ENCODE measurements at regions not wholly inside any gene's neighbourhood (a gene's known extent, or its start where the extent isn't known, plus 50 kb on each side); places are given as distances from the start of the nearest gene placed in this dataset.

- DNase-seq, result no peak
- POLR2A ChIA-PET, result interaction anchor here (0.6 to 0.7 kb wide), 2 partner anchors 18 to 191 kb away, joined by 3 to 6 read pairs; no protein-coding TSS in a partner anchor
- H3K36me3 ChIP-seq (ENCODE audit: control insufficient read depth in 4 of 4, insufficient read depth in 4 of 4, low read length in 3 of 4), result no peaks in the 10 kb centered on the region
- CTCF ChIA-PET, result interaction anchor here (1.0 kb wide), 1 partner anchor 74 kb away, joined by 3 read pairs; no protein-coding TSS in a partner anchor
- H3K4me1 ChIP-seq (ENCODE audit: control extremely low read depth in 1 of 4, control insufficient read depth in 4 of 4, insufficient read depth in 4 of 4, low read length in 3 of 4), result peaks cover 0 to 24% (median 11%) of the 10 kb centered on the region in 4 experiments
- H3K4me3 ChIP-seq (ENCODE audit: control insufficient read depth in 1 of 7, extremely low read depth in 1 of 7, insufficient read depth in 4 of 7, low read depth in 2 of 7, low read length in 6 of 7), result no peak overlapping the region
- peaks cover 0 to 9% (median 0%) of the 10 kb centered on the region in 5 experiments for H3K9me3 ChIP-seq (ENCODE audit: control extremely low read depth in 1 of 5, control insufficient read depth in 4 of 5, insufficient read depth in 2 of 5, low read depth in 1 of 5, low read length in 4 of 5)
- 100% methylated on average over 3 of the region's 6 CpGs for WGBS (ENCODE audit: insufficient coverage)
- no peaks in the 10 kb centered on the region for H3K27me3 ChIP-seq (replicated peaks in 2 of 5; ENCODE audit: control insufficient read depth in 4 of 5, insufficient read depth in 5 of 5, low read length in 4 of 5)
- no peak overlapping the region for H3K27ac ChIP-seq (ENCODE audit: insufficient read depth in 1 of 2, low read depth in 1 of 2, low read length in 2 of 2, poor library complexity in 1 of 2, severe bottlenecking in 2 of 2)
These were observed 183.9 kb upstream of the JARID2 start for GRCh38 chr6:15061908-15062515.

- Histone ChIP-seq H3K36me3 (ENCODE audit: control insufficient read depth in 4 of 4, insufficient read depth in 4 of 4, low read length in 3 of 4) (no peaks in the 10 kb centered on the region), H3K27ac (ENCODE audit: insufficient read depth in 1 of 2, low read depth in 1 of 2, low read length in 2 of 2, poor library complexity in 1 of 2, severe bottlenecking in 2 of 2) (no peak overlapping the region), H3K4me1 (ENCODE audit: control extremely low read depth in 1 of 4, control insufficient read depth in 4 of 4, insufficient read depth in 4 of 4, low read length in 3 of 4) (peaks cover 0 to 26% (median 12%) of the 10 kb centered on the region in 4 experiments), H3K27me3 (replicated peaks in 2 of 5; ENCODE audit: control insufficient read depth in 4 of 5, insufficient read depth in 5 of 5, low read length in 4 of 5) (no peaks in the 10 kb centered on the region), H3K4me3 (ENCODE audit: control insufficient read depth in 1 of 7, extremely low read depth in 1 of 7, insufficient read depth in 4 of 7, low read depth in 2 of 7, low read length in 6 of 7) (no peak overlapping the region), H3K9me3 (ENCODE audit: control extremely low read depth in 1 of 5, control insufficient read depth in 4 of 5, insufficient read depth in 2 of 5, low read depth in 1 of 5, low read length in 4 of 5) (peaks cover 0 to 9% (median 0%) of the 10 kb centered on the region in 5 experiments)
- CTCF ChIA-PET, result no interaction called here
- POLR2A ChIA-PET, result interaction anchor here (0.6 kb wide), 1 partner anchor 191 kb away, joined by 6 read pairs; no protein-coding TSS in a partner anchor
- WGBS (ENCODE audit: insufficient coverage), result 100% methylated on average over 3 of the region's 8 CpGs
- peak in 2 of 3 donors; percentile 24 to 66 for DNase-seq
These were observed 183.2 kb upstream of the JARID2 start for GRCh38 chr6:15062516-15063252.

GRCh38 chr6:15063253-15063853 is 182.5 kb upstream of the JARID2 start:
- Histone ChIP-seq H3K27me3 (replicated peaks in 2 of 5; ENCODE audit: control insufficient read depth in 4 of 5, insufficient read depth in 5 of 5, low read length in 4 of 5) (no peaks in the 10 kb centered on the region), H3K4me3 (ENCODE audit: control insufficient read depth in 1 of 7, extremely low read depth in 1 of 7, insufficient read depth in 4 of 7, low read depth in 2 of 7, low read length in 6 of 7) (no peak overlapping the region), H3K4me1 (ENCODE audit: control extremely low read depth in 1 of 4, control insufficient read depth in 4 of 4, insufficient read depth in 4 of 4, low read length in 3 of 4) (peaks cover 0 to 26% (median 12%) of the 10 kb centered on the region in 4 experiments), H3K9me3 (ENCODE audit: control extremely low read depth in 1 of 5, control insufficient read depth in 4 of 5, insufficient read depth in 2 of 5, low read depth in 1 of 5, low read length in 4 of 5) (peaks cover 0 to 9% (median 0%) of the 10 kb centered on the region in 5 experiments), H3K27ac (ENCODE audit: insufficient read depth in 1 of 2, low read depth in 1 of 2, low read length in 2 of 2, poor library complexity in 1 of 2, severe bottlenecking in 2 of 2) (no peak overlapping the region), H3K36me3 (ENCODE audit: control insufficient read depth in 4 of 4, insufficient read depth in 4 of 4, low read length in 3 of 4) (no peaks in the 10 kb centered on the region)
- DNase-seq, result peak; percentile 39 to 81 (median 74)
- 45% methylated on average over 5 of the region's 7 CpGs for WGBS (ENCODE audit: insufficient coverage)
- CTCF ChIA-PET, result no interaction called here
- POLR2A ChIA-PET, result no interaction called here

GRCh38 chr6:15065261-15065989 is 180.4 kb upstream of the JARID2 start:
- no peaks in the 10 kb centered on the region for H3K9me3 ChIP-seq (ENCODE audit: control extremely low read depth in 1 of 5, control insufficient read depth in 4 of 5, insufficient read depth in 2 of 5, low read depth in 1 of 5, low read length in 4 of 5)
- CTCF ChIA-PET, result interaction anchor here (1.7 kb wide), 1 partner anchor 12 kb away, joined by 5 read pairs; no protein-coding TSS in a partner anchor
- POLR2A ChIA-PET, result no interaction called here
- no peak overlapping the region for H3K4me3 ChIP-seq (ENCODE audit: control insufficient read depth in 1 of 7, extremely low read depth in 1 of 7, insufficient read depth in 4 of 7, low read depth in 2 of 7, low read length in 6 of 7)
- H3K4me1 ChIP-seq (ENCODE audit: control extremely low read depth in 1 of 4, control insufficient read depth in 4 of 4, insufficient read depth in 4 of 4, low read length in 3 of 4), result peaks cover 0 to 26% (median 12%) of the 10 kb centered on the region in 4 experiments
- no peaks in the 10 kb centered on the region for H3K27me3 ChIP-seq (replicated peaks in 2 of 5; ENCODE audit: control insufficient read depth in 4 of 5, insufficient read depth in 5 of 5, low read length in 4 of 5)
- DNase-seq, result no peak
- 98% methylated on average over 4 of the region's 4 CpGs for WGBS (ENCODE audit: insufficient coverage)
- H3K36me3 ChIP-seq (ENCODE audit: control insufficient read depth in 4 of 4, insufficient read depth in 4 of 4, low read length in 3 of 4), result no peaks in the 10 kb centered on the region
- no peak overlapping the region for H3K27ac ChIP-seq (ENCODE audit: insufficient read depth in 1 of 2, low read depth in 1 of 2, low read length in 2 of 2, poor library complexity in 1 of 2, severe bottlenecking in 2 of 2)

- Histone ChIP-seq H3K36me3 (ENCODE audit: control insufficient read depth in 4 of 4, insufficient read depth in 4 of 4, low read length in 3 of 4) (no peaks in the 10 kb centered on the region), H3K27me3 (replicated peaks in 2 of 5; ENCODE audit: control insufficient read depth in 4 of 5, insufficient read depth in 5 of 5, low read length in 4 of 5) (no peaks in the 10 kb centered on the region), H3K27ac (ENCODE audit: insufficient read depth in 1 of 2, low read depth in 1 of 2, low read length in 2 of 2, poor library complexity in 1 of 2, severe bottlenecking in 2 of 2) (no peak overlapping the region), H3K9me3 (ENCODE audit: control extremely low read depth in 1 of 5, control insufficient read depth in 4 of 5, insufficient read depth in 2 of 5, low read depth in 1 of 5, low read length in 4 of 5) (no peaks in the 10 kb centered on the region), H3K4me3 (ENCODE audit: control insufficient read depth in 1 of 7, extremely low read depth in 1 of 7, insufficient read depth in 4 of 7, low read depth in 2 of 7, low read length in 6 of 7) (peak overlapping the region in 1 of 7 experiments; percentile 16), H3K4me1 (ENCODE audit: control extremely low read depth in 1 of 4, control insufficient read depth in 4 of 4, insufficient read depth in 4 of 4, low read length in 3 of 4) (peaks cover 0 to 23% (median 11%) of the 10 kb centered on the region in 4 experiments)
- POLR2A ChIA-PET, result interaction anchor here (0.6 kb wide), 1 partner anchor 316 kb away, joined by 3 read pairs; no protein-coding TSS in a partner anchor
- no peak for DNase-seq
- 78% methylated on average over 5 of the region's 7 CpGs for WGBS (ENCODE audit: insufficient coverage)
- CTCF ChIA-PET, result interaction anchor here (0.6 to 1.7 kb wide), 3 partner anchors 11 to 38 kb away, joined by 3 to 5 read pairs (median 3); no protein-coding TSS in a partner anchor
These were observed 179.6 kb upstream of the JARID2 start for GRCh38 chr6:15066089-15066758.

DNA sequence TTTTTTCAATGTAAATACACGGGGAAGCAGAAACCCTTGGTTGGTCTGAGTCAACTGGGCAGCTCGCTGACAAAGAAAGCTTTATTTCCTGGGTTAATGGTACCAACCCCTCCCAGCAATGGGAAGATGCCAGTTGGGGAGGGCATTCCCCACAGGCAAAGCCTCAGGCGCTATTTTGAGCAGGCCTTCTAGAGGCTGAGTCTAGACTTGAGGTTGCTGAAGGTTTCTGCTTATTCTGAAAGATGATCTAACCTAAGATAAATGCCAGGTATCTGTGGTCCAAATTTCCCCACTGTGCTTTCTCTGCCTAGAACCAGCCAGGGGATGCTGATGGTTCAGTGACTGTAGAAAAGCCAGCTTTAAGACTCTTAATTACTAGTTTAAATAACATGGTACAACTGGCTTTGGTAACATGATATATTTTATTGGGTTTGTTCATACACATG is 172.5 kb upstream of the JARID2 start:
- DNase-seq, result no peak
- H3K27me3 ChIP-seq (replicated peaks in 2 of 5; ENCODE audit: control insufficient read depth in 4 of 5, insufficient read depth in 5 of 5, low read length in 4 of 5), result no peaks in the 10 kb centered on the region
- H3K9me3 ChIP-seq (ENCODE audit: control extremely low read depth in 1 of 5, control insufficient read depth in 4 of 5, insufficient read depth in 2 of 5, low read depth in 1 of 5, low read length in 4 of 5), result no peaks in the 10 kb centered on the region
- 100% methylated on average over 3 of the region's 3 CpGs for WGBS (ENCODE audit: insufficient coverage)
- ChIA-PET POLR2A (no interaction called here), CTCF (interaction anchor here (1.5 kb wide), 1 partner anchor 316 kb away, joined by 3 read pairs; no protein-coding TSS in a partner anchor)
- H3K27ac ChIP-seq (ENCODE audit: insufficient read depth in 1 of 2, low read depth in 1 of 2, low read length in 2 of 2, poor library complexity in 1 of 2, severe bottlenecking in 2 of 2), result no peak overlapping the region
- peaks cover 0 to 5% (median 0%) of the 10 kb centered on the region in 4 experiments for H3K4me1 ChIP-seq (ENCODE audit: control extremely low read depth in 1 of 4, control insufficient read depth in 4 of 4, insufficient read depth in 4 of 4, low read length in 3 of 4)
- no peaks in the 10 kb centered on the region for H3K36me3 ChIP-seq (ENCODE audit: control insufficient read depth in 4 of 4, insufficient read depth in 4 of 4, low read length in 3 of 4)
- H3K4me3 ChIP-seq (ENCODE audit: control insufficient read depth in 1 of 7, extremely low read depth in 1 of 7, insufficient read depth in 4 of 7, low read depth in 2 of 7, low read length in 6 of 7), result no peak overlapping the region

All from common myeloid progenitor, CD34-positive (primary cell).